Fibroblast of pulmonary artery (primary cell): ENCODE measurements at regions not wholly inside any gene's neighbourhood (a gene's known extent, or its start where the extent isn't known, plus 50 kb on each side); places are given as distances from the start of the nearest gene placed in this dataset.

Source experiments
- DNase-seq: peaks from one replicate; pipeline ENCODE4 v3.0.0-alpha.2; 2010; ENCODE audit warnings: low read depth
- H3K4me3 ChIP-seq: replicated peaks from 2 replicates; pipeline ENCODE4 v1.5.1; 2011; ENCODE audit warnings: low read depth, mild to moderate bottlenecking, control low read depth, low read length, moderate library complexity
- TF ChIP-seq, protein P1 (sequence below): IDR thresholded peaks from 2 replicates; pipeline ENCODE4 v1.5.1; 2011; ENCODE audit warnings: mild to moderate bottlenecking, control low read depth, low read length, inconsistent platforms; ENCODE audit errors: missing control alignments

- TF ChIP-seq, protein P1, sequence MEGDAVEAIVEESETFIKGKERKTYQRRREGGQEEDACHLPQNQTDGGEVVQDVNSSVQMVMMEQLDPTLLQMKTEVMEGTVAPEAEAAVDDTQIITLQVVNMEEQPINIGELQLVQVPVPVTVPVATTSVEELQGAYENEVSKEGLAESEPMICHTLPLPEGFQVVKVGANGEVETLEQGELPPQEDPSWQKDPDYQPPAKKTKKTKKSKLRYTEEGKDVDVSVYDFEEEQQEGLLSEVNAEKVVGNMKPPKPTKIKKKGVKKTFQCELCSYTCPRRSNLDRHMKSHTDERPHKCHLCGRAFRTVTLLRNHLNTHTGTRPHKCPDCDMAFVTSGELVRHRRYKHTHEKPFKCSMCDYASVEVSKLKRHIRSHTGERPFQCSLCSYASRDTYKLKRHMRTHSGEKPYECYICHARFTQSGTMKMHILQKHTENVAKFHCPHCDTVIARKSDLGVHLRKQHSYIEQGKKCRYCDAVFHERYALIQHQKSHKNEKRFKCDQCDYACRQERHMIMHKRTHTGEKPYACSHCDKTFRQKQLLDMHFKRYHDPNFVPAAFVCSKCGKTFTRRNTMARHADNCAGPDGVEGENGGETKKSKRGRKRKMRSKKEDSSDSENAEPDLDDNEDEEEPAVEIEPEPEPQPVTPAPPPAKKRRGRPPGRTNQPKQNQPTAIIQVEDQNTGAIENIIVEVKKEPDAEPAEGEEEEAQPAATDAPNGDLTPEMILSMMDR: no peak
- H3K4me3 ChIP-seq: no peak overlapping the region
- DNase-seq: peak; percentile 2
These were observed 215.3 kb upstream of the SETBP1 start for GRCh38 chr18:44465381-44465841.

DNA sequence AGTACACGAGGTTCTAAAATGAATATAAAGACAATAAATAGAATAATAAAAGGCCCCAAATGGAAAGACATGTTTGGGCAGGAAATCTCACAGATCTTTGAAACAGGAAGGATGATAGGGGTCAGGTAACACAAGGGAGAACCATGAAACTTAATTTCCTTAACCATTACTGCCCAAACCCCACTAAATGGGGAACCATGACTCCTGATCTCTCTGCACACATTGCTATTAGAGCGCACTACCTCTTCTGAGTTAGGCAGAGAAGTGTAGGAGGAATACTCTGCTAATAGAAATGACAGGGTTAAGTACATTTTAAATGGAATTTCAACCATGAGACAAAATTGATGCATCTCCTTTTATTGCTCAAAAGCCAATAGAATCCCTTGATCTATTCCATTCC lies 213.7 kb upstream of the SETBP1 start:
- TF ChIP-seq, protein P1: no peak
- no peak overlapping the region for H3K4me3 ChIP-seq
- DNase-seq: no peak

- DNase-seq: no peak
- TF ChIP-seq, protein P1: no peak
- H3K4me3 ChIP-seq: no peak overlapping the region
These were observed 213.0 kb upstream of the SETBP1 start for GRCh38 chr18:44467718-44468117.

GRCh38 chr18:44473394-44474066 lies 207.2 kb upstream of the SETBP1 start:
- no peak overlapping the region for H3K4me3 ChIP-seq
- TF ChIP-seq, protein P1: no peak
- no peak for DNase-seq

DNA sequence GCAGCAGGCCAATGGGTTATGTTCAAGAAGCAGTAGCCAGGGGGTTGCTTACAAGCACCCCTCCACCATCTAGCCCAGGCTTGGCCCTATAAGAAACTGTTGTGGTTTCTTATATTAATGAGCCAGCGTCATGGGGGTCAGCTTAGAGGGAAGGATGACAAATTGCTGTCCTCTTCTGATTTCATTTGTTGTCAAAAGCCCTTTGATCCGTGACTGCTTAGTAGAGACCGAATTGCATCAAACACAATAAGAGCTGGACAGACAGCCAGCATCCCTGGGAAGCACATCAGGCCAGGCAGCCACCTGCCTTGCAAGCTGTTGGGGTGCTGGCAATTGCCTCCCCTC lies 206.6 kb upstream of the SETBP1 start:
- TF ChIP-seq, protein P1: no peak
- no peak overlapping the region for H3K4me3 ChIP-seq
- no peak for DNase-seq

- no peak overlapping the region for H3K4me3 ChIP-seq
- TF ChIP-seq, protein P1: no peak
- DNase-seq: no peak
These were observed 206.1 kb upstream of the SETBP1 start for GRCh38 chr18:44474591-44474990.

DNA sequence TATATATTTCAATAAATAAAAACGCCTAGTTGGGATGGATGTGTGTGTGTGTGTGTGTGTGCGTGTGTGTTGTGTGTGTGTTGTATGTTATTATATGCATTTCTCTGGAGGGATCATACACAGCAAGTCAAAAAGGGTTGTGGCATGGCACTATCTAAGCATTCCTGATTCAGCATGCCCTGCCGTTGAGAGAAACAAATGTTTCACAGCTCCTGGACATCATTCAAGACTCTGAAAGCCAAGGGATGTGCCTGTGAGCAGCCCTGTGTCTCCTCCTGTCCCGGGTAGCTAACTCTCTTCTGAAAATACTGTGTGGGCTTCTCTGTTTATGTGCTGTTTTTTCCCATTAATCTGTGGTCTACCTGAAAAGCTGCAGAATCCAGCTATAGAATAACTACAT lies 197.9 kb upstream of the SETBP1 start:
- TF ChIP-seq, protein P1: no peak
- DNase-seq: no peak
- H3K4me3 ChIP-seq: no peak overlapping the region
